ENCODE measurements at regions not wholly inside any gene's neighbourhood (a gene's known extent, or its start where the extent isn't known, plus 50 kb on each side); places are given as distances from the start of the nearest gene placed in this dataset.

GRCh38 chr11:113603277-113604059 is 102.6 kb downstream of the TMPRSS5 start:
- Mint-ChIP-seq H3K36me3 (ENCODE audit: low read depth) (no peaks in the 10 kb centered on the region), H3K4me1 (no peaks in the 10 kb centered on the region), H3K27ac (no peak overlapping the region), H3K4me3 (no peak overlapping the region), H3K27me3 (peaks cover 26% of the 10 kb centered on the region)
- H3K9me3 ChIP-seq (ENCODE audit: control insufficient read depth, low read length, poor library complexity, severe bottlenecking) = no peaks in the 10 kb centered on the region
- ATAC-seq = no peak
- DNase-seq = no peak

GRCh38 chr11:113602483-113602882 is 103.6 kb downstream of the TMPRSS5 start:
- ATAC-seq (no peak), DNase-seq (no peak)
- Mint-ChIP-seq H3K36me3 (ENCODE audit: low read depth) (no peaks in the 10 kb centered on the region), H3K27me3 (peaks cover 26% of the 10 kb centered on the region), H3K4me1 (no peaks in the 10 kb centered on the region), H3K4me3 (no peak overlapping the region), H3K27ac (no peak overlapping the region)
- no peaks in the 10 kb centered on the region for H3K9me3 ChIP-seq (ENCODE audit: control insufficient read depth, low read length, poor library complexity, severe bottlenecking)

GRCh38 chr11:113596658-113597057 is 109.5 kb downstream of the TMPRSS5 start:
- Mint-ChIP-seq H3K27ac (no peak overlapping the region), H3K27me3 (peaks cover 32% of the 10 kb centered on the region), H3K4me3 (no peak overlapping the region), H3K4me1 (no peaks in the 10 kb centered on the region), H3K36me3 (ENCODE audit: low read depth) (no peaks in the 10 kb centered on the region)
- ATAC-seq = no peak
- no peak for DNase-seq
- no peaks in the 10 kb centered on the region for H3K9me3 ChIP-seq (ENCODE audit: control insufficient read depth, low read length, poor library complexity, severe bottlenecking)

- Mint-ChIP-seq H3K27me3 (peaks cover 38% of the 10 kb centered on the region), H3K36me3 (ENCODE audit: low read depth) (no peaks in the 10 kb centered on the region), H3K4me1 (no peaks in the 10 kb centered on the region), H3K4me3 (no peak overlapping the region), H3K27ac (no peak overlapping the region)
- DNase-seq (no peak), ATAC-seq (no peak)
- H3K9me3 ChIP-seq (ENCODE audit: control insufficient read depth, low read length, poor library complexity, severe bottlenecking) = no peaks in the 10 kb centered on the region
Observed at GRCh38 chr11:113595810-113596594, 110.1 kb downstream of the TMPRSS5 start.

GRCh38 chr11:113593698-113594308 is 112.3 kb downstream of the TMPRSS5 start:
- no peaks in the 10 kb centered on the region for H3K4me1 Mint-ChIP-seq
- no peak for DNase-seq
- ATAC-seq = no peak
- H3K9me3 ChIP-seq (ENCODE audit: control insufficient read depth, low read length, poor library complexity, severe bottlenecking) = no peaks in the 10 kb centered on the region
- H3K27me3 Mint-ChIP-seq = peaks cover 38% of the 10 kb centered on the region
- H3K27ac Mint-ChIP-seq = no peak overlapping the region
- H3K36me3 Mint-ChIP-seq (ENCODE audit: low read depth) = no peaks in the 10 kb centered on the region
- H3K4me3 Mint-ChIP-seq = no peak overlapping the region

GRCh38 chr11:113591117-113591516 is 115.0 kb downstream of the TMPRSS5 start:
- ATAC-seq = no peak
- no peaks in the 10 kb centered on the region for H3K9me3 ChIP-seq (ENCODE audit: control insufficient read depth, low read length, poor library complexity, severe bottlenecking)
- Mint-ChIP-seq H3K4me3 (no peak overlapping the region), H3K36me3 (ENCODE audit: low read depth) (no peaks in the 10 kb centered on the region), H3K27ac (no peak overlapping the region), H3K4me1 (no peaks in the 10 kb centered on the region), H3K27me3 (peaks cover 27% of the 10 kb centered on the region)
- no peak for DNase-seq

- Mint-ChIP-seq H3K4me3 (no peak overlapping the region), H3K27me3 (peaks cover 20% of the 10 kb centered on the region), H3K4me1 (no peaks in the 10 kb centered on the region), H3K36me3 (ENCODE audit: low read depth) (no peaks in the 10 kb centered on the region), H3K27ac (no peak overlapping the region)
- DNase-seq (no peak), ATAC-seq (no peak)
- no peaks in the 10 kb centered on the region for H3K9me3 ChIP-seq (ENCODE audit: control insufficient read depth, low read length, poor library complexity, severe bottlenecking)
Observed at GRCh38 chr11:113587308-113587739, 112.1 kb upstream of the DRD2 start.

GRCh38 chr11:113584371-113584770 is 109.2 kb upstream of the DRD2 start:
- H3K36me3 Mint-ChIP-seq (ENCODE audit: low read depth) = no peaks in the 10 kb centered on the region

GRCh38 chr11:113581713-113582112 is 106.5 kb upstream of the DRD2 start:
- Mint-ChIP-seq H3K4me1 (peaks cover 16% of the 10 kb centered on the region), H3K27me3 (peaks cover 33% of the 10 kb centered on the region), H3K4me3 (no peak overlapping the region), H3K36me3 (ENCODE audit: low read depth) (peaks cover 3% of the 10 kb centered on the region), H3K27ac (no peak overlapping the region)
- ATAC-seq = no peak
- no peaks in the 10 kb centered on the region for H3K9me3 ChIP-seq (ENCODE audit: control insufficient read depth, low read length, poor library complexity, severe bottlenecking)
- no peak for DNase-seq

More at GRCh38 chr11:113584371-113584770, 109.2 kb upstream of the DRD2 start:
- no peaks in the 10 kb centered on the region for H3K4me1 Mint-ChIP-seq
- H3K4me3 Mint-ChIP-seq = no peak overlapping the region
- no peak for DNase-seq
- no peaks in the 10 kb centered on the region for H3K9me3 ChIP-seq (ENCODE audit: control insufficient read depth, low read length, poor library complexity, severe bottlenecking)
- no peak overlapping the region for H3K27ac Mint-ChIP-seq
- no peak for ATAC-seq
- H3K27me3 Mint-ChIP-seq = peaks cover 9% of the 10 kb centered on the region

- ATAC-seq = no peak
- peaks cover 40% of the 10 kb centered on the region for H3K27me3 Mint-ChIP-seq
- peaks cover 3% of the 10 kb centered on the region for H3K36me3 Mint-ChIP-seq (ENCODE audit: low read depth)
Observed at GRCh38 chr11:113579292-113579940, 104.2 kb upstream of the DRD2 start.

GRCh38 chr11:113578715-113579250 is 103.6 kb upstream of the DRD2 start:
- Mint-ChIP-seq H3K27me3 (peaks cover 44% of the 10 kb centered on the region), H3K36me3 (ENCODE audit: low read depth) (peaks cover 3% of the 10 kb centered on the region), H3K27ac (no peak overlapping the region), H3K4me3 (no peak overlapping the region), H3K4me1 (peaks cover 16% of the 10 kb centered on the region)
- no peaks in the 10 kb centered on the region for H3K9me3 ChIP-seq (ENCODE audit: control insufficient read depth, low read length, poor library complexity, severe bottlenecking)
- ATAC-seq = no peak
- DNase-seq = no peak

More at GRCh38 chr11:113579292-113579940, 104.2 kb upstream of the DRD2 start:
- Mint-ChIP-seq H3K4me1 (peaks cover 16% of the 10 kb centered on the region), H3K27ac (no peak overlapping the region), H3K4me3 (no peak overlapping the region)
- no peak for DNase-seq
- no peaks in the 10 kb centered on the region for H3K9me3 ChIP-seq (ENCODE audit: control insufficient read depth, low read length, poor library complexity, severe bottlenecking)

GRCh38 chr11:113578033-113578380 is 102.8 kb upstream of the DRD2 start:
- no peak for ATAC-seq
- H3K36me3 Mint-ChIP-seq (ENCODE audit: low read depth) = peaks cover 3% of the 10 kb centered on the region
- H3K4me3 Mint-ChIP-seq = peak overlapping the region; percentile 49
- peaks cover 16% of the 10 kb centered on the region for H3K4me1 Mint-ChIP-seq
- H3K27me3 Mint-ChIP-seq = peaks cover 44% of the 10 kb centered on the region
- DNase-seq = no peak
- H3K27ac Mint-ChIP-seq = peak overlapping the region; percentile 71
- no peaks in the 10 kb centered on the region for H3K9me3 ChIP-seq (ENCODE audit: control insufficient read depth, low read length, poor library complexity, severe bottlenecking)

Measured in T-helper 17 cell (primary cell).